ENCODE measurements at regions not wholly inside any gene's neighbourhood (a gene's known extent, or its start where the extent isn't known, plus 50 kb on each side); places are given as distances from the start of the nearest gene placed in this dataset.

DNA sequence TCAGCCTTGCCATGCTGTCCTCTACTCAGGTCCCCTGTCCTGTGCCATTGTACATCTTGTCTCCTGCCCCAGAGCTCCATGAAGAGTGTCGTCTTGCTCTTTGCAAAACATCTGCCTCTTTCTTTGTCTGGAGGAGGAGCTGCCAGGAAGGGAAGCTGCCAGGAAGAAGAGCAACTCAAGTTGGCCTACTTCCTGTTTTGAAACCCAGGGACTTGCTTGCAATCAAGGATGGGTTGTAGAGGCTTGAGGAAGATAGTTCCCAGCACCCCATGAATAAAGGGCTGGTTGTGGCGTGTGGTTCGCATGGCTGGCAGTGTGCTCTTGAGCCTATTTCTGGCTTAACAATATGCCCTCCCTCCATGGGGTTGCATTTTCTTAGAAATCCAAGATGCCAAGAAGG, 53.0 kb upstream of the CPEB4 start:
- DNase-seq: no peak

DNA sequence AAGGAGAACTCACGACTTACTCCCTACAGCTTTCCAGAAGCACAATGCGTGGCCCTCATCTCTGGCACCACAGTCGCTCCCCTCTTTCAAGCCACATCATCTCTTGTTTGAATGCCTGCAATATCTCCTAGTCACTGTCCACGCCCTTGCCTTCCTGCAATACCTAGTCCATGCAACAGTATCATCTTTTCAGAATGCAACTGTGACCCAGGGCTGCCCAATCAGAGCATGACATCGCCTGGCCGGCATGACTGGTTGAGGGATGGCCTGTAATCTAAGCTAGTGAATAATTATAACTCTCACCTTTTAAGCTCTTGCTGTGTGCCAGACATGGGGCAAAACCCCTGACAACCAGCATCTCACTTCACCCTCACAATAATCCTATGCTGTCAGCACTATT, 52.5 kb upstream of the CPEB4 start:
- no peak for DNase-seq

- DNase-seq: no peak
Observed at GRCh38 chr5:173837654-173838053, 50.5 kb upstream of the CPEB4 start.

All from NCI-H1694 treated with DMSO at 0.1 percent for 48 hours (cell line).